WTC11 (cell line): ENCODE measurements at regions not wholly inside any gene's neighbourhood (a gene's known extent, or its start where the extent isn't known, plus 50 kb on each side); places are given as distances from the start of the nearest gene placed in this dataset.

Experiments
- ATAC-seq: fragments of 200-7000 bp; cut with Tn5 transposase; 2 replicates; pipeline ENCODE4 v1.10.0; 2021; ENCODE audit warnings: mild to moderate bottlenecking, moderate library complexity
- CTCF ChIA-PET: fragments of 300-600 bp; sonication (Branson Sonifier 250); formaldehyde crosslinking; loops from one replicate; lab custom pipeline; 2021; ENCODE audit warnings: antibody characterized with exemption; lab: Charles Lee
- POLR2A ChIA-PET: fragments of 350-600 bp; sonication (Branson Sonifier 250); formaldehyde crosslinking; loops from one replicate; lab custom pipeline; 2021; ENCODE audit warnings: antibody characterized with exemption; lab: Charles Lee
- DNase-seq: peaks from one replicate; pipeline ENCODE4 v3.0.0; 2021; ENCODE audit warnings: low spot score
- H3K27ac Mint-ChIP-seq: 2 replicates; pipeline ENCODE4 v1.8.0; 2021; ENCODE audit warnings: mixed read lengths
- H3K27me3 Mint-ChIP-seq: 2 replicates; pipeline ENCODE4 v1.8.0; 2021; ENCODE audit warnings: low read depth, mild to moderate bottlenecking, moderate library complexity, mixed read lengths
- H3K36me3 Mint-ChIP-seq: 2 replicates; pipeline ENCODE4 v1.8.0; 2021; ENCODE audit warnings: mixed read lengths
- H3K4me1 Mint-ChIP-seq: 2 replicates; pipeline ENCODE4 v1.8.0; 2022; ENCODE audit warnings: mixed read lengths
- H3K4me3 Mint-ChIP-seq: 2 replicates; pipeline ENCODE4 v1.8.0; 2021; ENCODE audit warnings: mild to moderate bottlenecking, moderate library complexity, mixed read lengths
- H3K9me3 Mint-ChIP-seq: 2 replicates; pipeline ENCODE4 v1.8.0; 2021; ENCODE audit warnings: mixed read lengths
- ETV6 ChIP-seq: sonication (generic); formaldehyde crosslinking; IDR thresholded peaks from 2 replicates; pipeline ENCODE4 v1.8.1; 2022; ENCODE audit warnings: mild to moderate bottlenecking, missing genetic modification reagents
- FOXJ3 ChIP-seq: sonication (generic); formaldehyde crosslinking; IDR thresholded peaks from 2 replicates; pipeline ENCODE4 v1.9.0; 2021; ENCODE audit warnings: missing genetic modification reagents, mild to moderate bottlenecking, borderline replicate concordance
- HMGA2 ChIP-seq: fragments of 250-450 bp; sonication (Bioruptor Pico); IDR thresholded peaks from 2 replicates; pipeline ENCODE4 v1.4.0; 2021; ENCODE audit warnings: mild to moderate bottlenecking, moderate library complexity
- KAT7 ChIP-seq: sonication (generic); formaldehyde crosslinking; IDR thresholded peaks from 2 replicates; pipeline ENCODE4 v1.8.1; 2023; ENCODE audit warnings: missing genetic modification reagents, mild to moderate bottlenecking, borderline replicate concordance
- NR1H2 ChIP-seq: sonication (generic); formaldehyde crosslinking; IDR thresholded peaks from 2 replicates; pipeline ENCODE4 v1.9.0; 2021; ENCODE audit warnings: mild to moderate bottlenecking, moderate library complexity, missing genetic modification reagents
- PRRX2 ChIP-seq: fragments of 250-450 bp; sonication (Bioruptor Pico); IDR thresholded peaks from 2 replicates; pipeline ENCODE4 v1.8.0; 2021; ENCODE audit warnings: mild to moderate bottlenecking
- TP53 ChIP-seq: sonication (generic); formaldehyde crosslinking; IDR thresholded peaks from 2 replicates; pipeline ENCODE4 v1.8.1; 2023; ENCODE audit warnings: mild to moderate bottlenecking, missing genetic modification reagents
- ZBTB21 ChIP-seq: sonication (generic); formaldehyde crosslinking; IDR thresholded peaks from 2 replicates; pipeline ENCODE4 v1.8.1; 2023; ENCODE audit warnings: mild to moderate bottlenecking, missing genetic modification reagents, borderline replicate concordance
- ZNF121 ChIP-seq: sonication (generic); formaldehyde crosslinking; IDR thresholded peaks from 2 replicates; pipeline ENCODE4 v1.8.0; 2023; ENCODE audit warnings: missing genetic modification reagents
- TF ChIP-seq, protein P1 (sequence below): sonication (generic); formaldehyde crosslinking; IDR thresholded peaks from 2 replicates; pipeline ENCODE4 v1.8.1; 2022; ENCODE audit warnings: low read depth, missing genetic modification reagents, borderline replicate concordance
- TF ChIP-seq, protein P2 (sequence below): sonication (generic); formaldehyde crosslinking; IDR thresholded peaks from 2 replicates; pipeline ENCODE4 v1.8.1; 2023; ENCODE audit warnings: mild to moderate bottlenecking, missing genetic modification reagents, moderate library complexity
- TF ChIP-seq, protein P3 (sequence below): sonication (generic); formaldehyde crosslinking; IDR thresholded peaks from 2 replicates; pipeline ENCODE4 v1.8.0; 2022; ENCODE audit warnings: mild to moderate bottlenecking, missing genetic modification reagents
- TF ChIP-seq, protein P4 (sequence below): sonication (generic); formaldehyde crosslinking; IDR thresholded peaks from 2 replicates; pipeline ENCODE4 v1.8.0; 2023; ENCODE audit warnings: missing genetic modification reagents, mild to moderate bottlenecking, borderline replicate concordance
- TF ChIP-seq, protein P5 (sequence below): sonication (generic); formaldehyde crosslinking; IDR thresholded peaks from 2 replicates; pipeline ENCODE4 v1.8.1; 2023; ENCODE audit warnings: mild to moderate bottlenecking, missing genetic modification reagents
- TF ChIP-seq, protein P6 (sequence below): sonication (generic); formaldehyde crosslinking; IDR thresholded peaks from 2 replicates; pipeline ENCODE4 v1.8.1; 2022; ENCODE audit warnings: missing genetic modification reagents, borderline replicate concordance
- TF ChIP-seq, protein P7 (sequence below): sonication (generic); formaldehyde crosslinking; IDR thresholded peaks from 2 replicates; pipeline ENCODE4 v1.8.0; 2023; ENCODE audit warnings: mild to moderate bottlenecking, missing genetic modification reagents

DNA sequence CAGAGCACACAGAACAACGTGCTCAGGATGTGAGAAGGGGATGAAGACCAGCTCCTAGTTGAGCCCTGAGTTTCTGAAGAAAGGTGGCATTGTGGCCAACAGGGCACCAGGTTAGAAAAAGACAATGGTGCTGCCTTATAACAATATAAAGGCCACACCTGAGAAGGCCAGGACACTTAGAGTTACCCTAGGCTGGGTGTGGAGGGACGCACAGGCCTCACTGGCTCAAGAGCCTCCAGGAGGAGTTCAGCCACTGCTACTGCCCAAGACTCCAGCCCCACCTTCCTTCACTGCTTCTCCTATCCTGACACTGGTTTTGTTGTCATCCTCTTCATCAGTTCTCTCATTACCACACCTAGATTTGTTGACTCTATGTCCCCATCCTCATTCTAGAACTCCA is 55.2 kb upstream of the BEND6 start (continued):
- TF ChIP-seq, protein P1, sequence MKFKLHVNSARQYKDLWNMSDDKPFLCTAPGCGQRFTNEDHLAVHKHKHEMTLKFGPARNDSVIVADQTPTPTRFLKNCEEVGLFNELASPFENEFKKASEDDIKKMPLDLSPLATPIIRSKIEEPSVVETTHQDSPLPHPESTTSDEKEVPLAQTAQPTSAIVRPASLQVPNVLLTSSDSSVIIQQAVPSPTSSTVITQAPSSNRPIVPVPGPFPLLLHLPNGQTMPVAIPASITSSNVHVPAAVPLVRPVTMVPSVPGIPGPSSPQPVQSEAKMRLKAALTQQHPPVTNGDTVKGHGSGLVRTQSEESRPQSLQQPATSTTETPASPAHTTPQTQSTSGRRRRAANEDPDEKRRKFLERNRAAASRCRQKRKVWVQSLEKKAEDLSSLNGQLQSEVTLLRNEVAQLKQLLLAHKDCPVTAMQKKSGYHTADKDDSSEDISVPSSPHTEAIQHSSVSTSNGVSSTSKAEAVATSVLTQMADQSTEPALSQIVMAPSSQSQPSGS (CRISPR knock-in tag): no peak

DNA sequence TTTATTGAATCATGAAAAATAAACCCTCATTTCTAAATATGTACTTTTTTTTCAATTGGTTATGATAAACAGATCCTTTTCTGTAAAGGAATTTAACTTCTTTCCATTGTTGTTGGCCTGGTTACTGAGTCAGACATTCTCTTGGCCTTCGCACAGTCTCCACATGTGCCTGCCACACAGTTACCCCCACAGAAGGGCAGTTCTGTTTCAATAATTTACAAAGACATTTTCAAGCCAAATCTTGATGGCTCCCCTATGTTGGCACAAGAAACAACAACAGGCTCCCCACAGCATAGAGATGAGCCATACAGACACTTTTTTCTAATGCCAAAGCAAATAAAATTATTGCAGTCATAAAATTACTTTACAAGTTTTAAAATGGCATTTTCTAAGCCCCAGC is 55.6 kb upstream of the BEND6 start:
- H3K4me1 Mint-ChIP-seq: peaks cover 15% of the 10 kb centered on the region
- no peak for ATAC-seq
- TF ChIP-seq, protein P2, sequence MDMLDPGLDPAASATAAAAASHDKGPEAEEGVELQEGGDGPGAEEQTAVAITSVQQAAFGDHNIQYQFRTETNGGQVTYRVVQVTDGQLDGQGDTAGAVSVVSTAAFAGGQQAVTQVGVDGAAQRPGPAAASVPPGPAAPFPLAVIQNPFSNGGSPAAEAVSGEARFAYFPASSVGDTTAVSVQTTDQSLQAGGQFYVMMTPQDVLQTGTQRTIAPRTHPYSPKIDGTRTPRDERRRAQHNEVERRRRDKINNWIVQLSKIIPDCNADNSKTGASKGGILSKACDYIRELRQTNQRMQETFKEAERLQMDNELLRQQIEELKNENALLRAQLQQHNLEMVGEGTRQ (CRISPR knock-in tag): no peak
- TF ChIP-seq, protein P3, sequence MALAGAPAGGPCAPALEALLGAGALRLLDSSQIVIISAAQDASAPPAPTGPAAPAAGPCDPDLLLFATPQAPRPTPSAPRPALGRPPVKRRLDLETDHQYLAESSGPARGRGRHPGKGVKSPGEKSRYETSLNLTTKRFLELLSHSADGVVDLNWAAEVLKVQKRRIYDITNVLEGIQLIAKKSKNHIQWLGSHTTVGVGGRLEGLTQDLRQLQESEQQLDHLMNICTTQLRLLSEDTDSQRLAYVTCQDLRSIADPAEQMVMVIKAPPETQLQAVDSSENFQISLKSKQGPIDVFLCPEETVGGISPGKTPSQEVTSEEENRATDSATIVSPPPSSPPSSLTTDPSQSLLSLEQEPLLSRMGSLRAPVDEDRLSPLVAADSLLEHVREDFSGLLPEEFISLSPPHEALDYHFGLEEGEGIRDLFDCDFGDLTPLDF: no peak
- TF ChIP-seq NR1H2 (no peak), TP53 (no peak), KAT7 (CRISPR knock-in tag) (no peak), HMGA2 (CRISPR knock-in tag) (no peak), ZBTB21 (CRISPR knock-in tag) (no peak), PRRX2 (CRISPR knock-in tag) (no peak), ZNF121 (no peak), FOXJ3 (CRISPR knock-in tag) (no peak), ETV6 (no peak)
- TF ChIP-seq, protein P4, sequence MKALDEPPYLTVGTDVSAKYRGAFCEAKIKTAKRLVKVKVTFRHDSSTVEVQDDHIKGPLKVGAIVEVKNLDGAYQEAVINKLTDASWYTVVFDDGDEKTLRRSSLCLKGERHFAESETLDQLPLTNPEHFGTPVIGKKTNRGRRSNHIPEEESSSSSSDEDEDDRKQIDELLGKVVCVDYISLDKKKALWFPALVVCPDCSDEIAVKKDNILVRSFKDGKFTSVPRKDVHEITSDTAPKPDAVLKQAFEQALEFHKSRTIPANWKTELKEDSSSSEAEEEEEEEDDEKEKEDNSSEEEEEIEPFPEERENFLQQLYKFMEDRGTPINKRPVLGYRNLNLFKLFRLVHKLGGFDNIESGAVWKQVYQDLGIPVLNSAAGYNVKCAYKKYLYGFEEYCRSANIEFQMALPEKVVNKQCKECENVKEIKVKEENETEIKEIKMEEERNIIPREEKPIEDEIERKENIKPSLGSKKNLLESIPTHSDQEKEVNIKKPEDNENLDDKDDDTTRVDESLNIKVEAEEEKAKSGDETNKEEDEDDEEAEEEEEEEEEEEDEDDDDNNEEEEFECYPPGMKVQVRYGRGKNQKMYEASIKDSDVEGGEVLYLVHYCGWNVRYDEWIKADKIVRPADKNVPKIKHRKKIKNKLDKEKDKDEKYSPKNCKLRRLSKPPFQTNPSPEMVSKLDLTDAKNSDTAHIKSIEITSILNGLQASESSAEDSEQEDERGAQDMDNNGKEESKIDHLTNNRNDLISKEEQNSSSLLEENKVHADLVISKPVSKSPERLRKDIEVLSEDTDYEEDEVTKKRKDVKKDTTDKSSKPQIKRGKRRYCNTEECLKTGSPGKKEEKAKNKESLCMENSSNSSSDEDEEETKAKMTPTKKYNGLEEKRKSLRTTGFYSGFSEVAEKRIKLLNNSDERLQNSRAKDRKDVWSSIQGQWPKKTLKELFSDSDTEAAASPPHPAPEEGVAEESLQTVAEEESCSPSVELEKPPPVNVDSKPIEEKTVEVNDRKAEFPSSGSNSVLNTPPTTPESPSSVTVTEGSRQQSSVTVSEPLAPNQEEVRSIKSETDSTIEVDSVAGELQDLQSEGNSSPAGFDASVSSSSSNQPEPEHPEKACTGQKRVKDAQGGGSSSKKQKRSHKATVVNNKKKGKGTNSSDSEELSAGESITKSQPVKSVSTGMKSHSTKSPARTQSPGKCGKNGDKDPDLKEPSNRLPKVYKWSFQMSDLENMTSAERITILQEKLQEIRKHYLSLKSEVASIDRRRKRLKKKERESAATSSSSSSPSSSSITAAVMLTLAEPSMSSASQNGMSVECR (CRISPR knock-in tag): no peak
- TF ChIP-seq, protein P5, sequence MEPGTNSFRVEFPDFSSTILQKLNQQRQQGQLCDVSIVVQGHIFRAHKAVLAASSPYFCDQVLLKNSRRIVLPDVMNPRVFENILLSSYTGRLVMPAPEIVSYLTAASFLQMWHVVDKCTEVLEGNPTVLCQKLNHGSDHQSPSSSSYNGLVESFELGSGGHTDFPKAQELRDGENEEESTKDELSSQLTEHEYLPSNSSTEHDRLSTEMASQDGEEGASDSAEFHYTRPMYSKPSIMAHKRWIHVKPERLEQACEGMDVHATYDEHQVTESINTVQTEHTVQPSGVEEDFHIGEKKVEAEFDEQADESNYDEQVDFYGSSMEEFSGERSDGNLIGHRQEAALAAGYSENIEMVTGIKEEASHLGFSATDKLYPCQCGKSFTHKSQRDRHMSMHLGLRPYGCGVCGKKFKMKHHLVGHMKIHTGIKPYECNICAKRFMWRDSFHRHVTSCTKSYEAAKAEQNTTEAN (CRISPR knock-in tag): no peak
- TF ChIP-seq, protein P6, sequence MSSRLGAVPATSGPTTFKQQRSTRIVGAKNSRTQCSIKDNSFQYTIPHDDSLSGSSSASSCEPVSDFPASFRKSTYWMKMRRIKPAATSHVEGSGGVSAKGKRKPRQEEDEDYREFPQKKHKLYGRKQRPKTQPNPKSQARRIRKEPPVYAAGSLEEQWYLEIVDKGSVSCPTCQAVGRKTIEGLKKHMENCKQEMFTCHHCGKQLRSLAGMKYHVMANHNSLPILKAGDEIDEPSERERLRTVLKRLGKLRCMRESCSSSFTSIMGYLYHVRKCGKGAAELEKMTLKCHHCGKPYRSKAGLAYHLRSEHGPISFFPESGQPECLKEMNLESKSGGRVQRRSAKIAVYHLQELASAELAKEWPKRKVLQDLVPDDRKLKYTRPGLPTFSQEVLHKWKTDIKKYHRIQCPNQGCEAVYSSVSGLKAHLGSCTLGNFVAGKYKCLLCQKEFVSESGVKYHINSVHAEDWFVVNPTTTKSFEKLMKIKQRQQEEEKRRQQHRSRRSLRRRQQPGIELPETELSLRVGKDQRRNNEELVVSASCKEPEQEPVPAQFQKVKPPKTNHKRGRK (CRISPR knock-in tag): no peak
- TF ChIP-seq, protein P7, sequence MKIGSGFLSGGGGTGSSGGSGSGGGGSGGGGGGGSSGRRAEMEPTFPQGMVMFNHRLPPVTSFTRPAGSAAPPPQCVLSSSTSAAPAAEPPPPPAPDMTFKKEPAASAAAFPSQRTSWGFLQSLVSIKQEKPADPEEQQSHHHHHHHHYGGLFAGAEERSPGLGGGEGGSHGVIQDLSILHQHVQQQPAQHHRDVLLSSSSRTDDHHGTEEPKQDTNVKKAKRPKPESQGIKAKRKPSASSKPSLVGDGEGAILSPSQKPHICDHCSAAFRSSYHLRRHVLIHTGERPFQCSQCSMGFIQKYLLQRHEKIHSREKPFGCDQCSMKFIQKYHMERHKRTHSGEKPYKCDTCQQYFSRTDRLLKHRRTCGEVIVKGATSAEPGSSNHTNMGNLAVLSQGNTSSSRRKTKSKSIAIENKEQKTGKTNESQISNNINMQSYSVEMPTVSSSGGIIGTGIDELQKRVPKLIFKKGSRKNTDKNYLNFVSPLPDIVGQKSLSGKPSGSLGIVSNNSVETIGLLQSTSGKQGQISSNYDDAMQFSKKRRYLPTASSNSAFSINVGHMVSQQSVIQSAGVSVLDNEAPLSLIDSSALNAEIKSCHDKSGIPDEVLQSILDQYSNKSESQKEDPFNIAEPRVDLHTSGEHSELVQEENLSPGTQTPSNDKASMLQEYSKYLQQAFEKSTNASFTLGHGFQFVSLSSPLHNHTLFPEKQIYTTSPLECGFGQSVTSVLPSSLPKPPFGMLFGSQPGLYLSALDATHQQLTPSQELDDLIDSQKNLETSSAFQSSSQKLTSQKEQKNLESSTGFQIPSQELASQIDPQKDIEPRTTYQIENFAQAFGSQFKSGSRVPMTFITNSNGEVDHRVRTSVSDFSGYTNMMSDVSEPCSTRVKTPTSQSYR (CRISPR knock-in tag): no peak
- ChIA-PET POLR2A (no interaction called here), CTCF (no interaction called here)
- no peak overlapping the region for H3K27ac Mint-ChIP-seq
- no peak overlapping the region for H3K4me3 Mint-ChIP-seq
- H3K27me3 Mint-ChIP-seq: no peaks in the 10 kb centered on the region
- DNase-seq: no peak
- peaks cover 14% of the 10 kb centered on the region for H3K36me3 Mint-ChIP-seq
- peaks cover 7% of the 10 kb centered on the region for H3K9me3 Mint-ChIP-seq
